NOMO-1 (cell line): ENCODE measurements at regions not wholly inside any gene's neighbourhood (a gene's known extent, or its start where the extent isn't known, plus 50 kb on each side); places are given as distances from the start of the nearest gene placed in this dataset.
"Not testable (repeated sequence)": the region's sequence is repeated elsewhere in the genome, so short reads cannot be mapped to it uniquely, and the experiment has no call there.

ENCODE experiments used
- DNase-seq, 2 experiments: peaks; one replicate each; lab custom pipeline; 2025; ENCODE audit not compliant: unreplicated experiment in 2 of 2; lab: John Stamatoyannopoulos, UW

- no peak for DNase-seq
Measured at GRCh38 chr16:60419859-60420258, 1616.4 kb downstream of the CDH8 start.

- no peak for DNase-seq
Measured at GRCh38 chr16:60414613-60415012, 1621.6 kb downstream of the CDH8 start.

- DNase-seq: no peak
Measured at GRCh38 chr16:60413969-60414368, 1622.3 kb downstream of the CDH8 start.

GRCh38 chr16:60407606-60408005 is 1628.6 kb downstream of the CDH8 start:
- DNase-seq: no peak

GRCh38 chr16:60407034-60407433 is 1629.2 kb downstream of the CDH8 start:
- no peak for DNase-seq

GRCh38 chr16:60405286-60405685 is 1631.0 kb downstream of the CDH8 start:
- DNase-seq: no peak

GRCh38 chr16:60404401-60404800 is 1631.8 kb downstream of the CDH8 start:
- no peak for DNase-seq

- not testable (repeated sequence) for DNase-seq
Measured at GRCh38 chr16:60402941-60403340, 1633.3 kb downstream of the CDH8 start.

- no peak for DNase-seq
Measured at GRCh38 chr16:60392380-60392779, 1643.9 kb downstream of the CDH8 start.

GRCh38 chr16:60371591-60371990 is 1637.5 kb upstream of the GOT2 start:
- DNase-seq: no peak

- no peak for DNase-seq
Measured at GRCh38 chr16:60367739-60368138, 1633.6 kb upstream of the GOT2 start.

- no peak for DNase-seq
Measured at GRCh38 chr16:60363566-60363965, 1629.5 kb upstream of the GOT2 start.

GRCh38 chr16:60359866-60360265 is 1625.8 kb upstream of the GOT2 start:
- DNase-seq: not testable (repeated sequence)

GRCh38 chr16:60359412-60359811 is 1625.3 kb upstream of the GOT2 start:
- not testable (repeated sequence) for DNase-seq

GRCh38 chr16:60357876-60358522 is 1623.9 kb upstream of the GOT2 start:
- DNase-seq: not testable (repeated sequence)

- no peak for DNase-seq
Measured at GRCh38 chr16:60346256-60346655, 1612.1 kb upstream of the GOT2 start.

- no peak for DNase-seq
Measured at GRCh38 chr16:60337671-60338070, 1603.6 kb upstream of the GOT2 start.

GRCh38 chr16:60331168-60331567 is 1597.1 kb upstream of the GOT2 start:
- DNase-seq: no peak

GRCh38 chr16:60329108-60329507 is 1595.0 kb upstream of the GOT2 start:
- DNase-seq: no peak

GRCh38 chr16:60328152-60328551 is 1594.0 kb upstream of the GOT2 start:
- DNase-seq: no peak

GRCh38 chr16:60318486-60318885 is 1584.4 kb upstream of the GOT2 start:
- no peak for DNase-seq

GRCh38 chr16:60310846-60311445 is 1576.8 kb upstream of the GOT2 start:
- no peak for DNase-seq

- no peak for DNase-seq
Measured at GRCh38 chr16:60304720-60305119, 1570.6 kb upstream of the GOT2 start.
